ENCODE measurements at regions not wholly inside any gene's neighbourhood (a gene's known extent, or its start where the extent isn't known, plus 50 kb on each side); places are given as distances from the start of the nearest gene placed in this dataset.
"Not testable (repeated sequence)": the region's sequence is repeated elsewhere in the genome, so short reads cannot be mapped to it uniquely, and the experiment has no call there.

GRCh38 chr6:113701552-113702254 is 155.4 kb upstream of the MARCKS start:
- DNase-seq (ENCODE audit: low read depth in 1 of 2, low spot score in 1 of 2): no peak

GRCh38 chr6:113707194-113707593 is 150.0 kb upstream of the MARCKS start:
- no peak for DNase-seq (ENCODE audit: low read depth in 1 of 2, low spot score in 1 of 2)

GRCh38 chr6:113709936-113710509 is 147.1 kb upstream of the MARCKS start:
- DNase-seq (ENCODE audit: low read depth in 1 of 2, low spot score in 1 of 2): no peak

DNA sequence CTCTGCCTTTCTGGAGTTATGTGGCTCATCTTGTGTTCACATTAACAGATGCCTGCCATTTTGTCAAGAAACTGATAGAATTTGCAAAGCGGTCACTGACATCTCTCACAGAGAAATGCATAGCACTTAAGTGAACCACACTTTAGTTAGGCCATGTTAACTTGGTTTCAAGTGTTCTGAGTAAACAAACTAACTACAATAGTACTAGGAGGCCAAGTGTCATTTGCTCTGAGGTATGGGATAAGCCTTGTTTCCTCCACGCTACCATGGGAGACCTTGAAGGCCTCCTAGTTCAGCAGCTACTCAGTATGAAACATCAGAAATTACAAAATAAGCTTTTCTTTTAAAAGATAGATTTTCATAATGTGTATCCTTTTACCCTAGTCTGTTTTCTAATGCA is 143.5 kb upstream of the MARCKS start:
- DNase-seq (ENCODE audit: low read depth in 1 of 2, low spot score in 1 of 2): no peak

DNA sequence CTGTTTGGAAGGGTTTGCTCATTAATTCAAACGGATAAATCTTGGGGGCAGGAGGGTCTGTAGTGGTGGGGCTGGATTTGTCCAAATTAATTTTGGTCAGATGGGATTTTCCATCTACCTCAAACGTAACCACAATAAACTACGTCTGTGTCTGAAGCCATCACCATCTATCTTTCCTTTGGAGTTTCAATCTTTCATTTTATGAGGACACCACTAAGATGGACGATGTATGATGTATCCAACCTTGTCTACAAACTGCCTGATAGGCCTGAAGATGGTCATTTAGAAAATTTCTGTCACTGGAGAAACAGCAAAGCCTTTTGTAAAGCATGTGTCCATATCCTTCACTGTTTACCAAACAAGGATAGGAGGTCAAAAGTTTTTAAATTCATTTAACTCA is 138.6 kb upstream of the MARCKS start:
- no peak for DNase-seq (ENCODE audit: low read depth in 1 of 2, low spot score in 1 of 2)

GRCh38 chr6:113719064-113719463 is 138.1 kb upstream of the MARCKS start:
- DNase-seq (ENCODE audit: low read depth in 1 of 2, low spot score in 1 of 2): no peak

- DNase-seq (ENCODE audit: low read depth in 1 of 2, low spot score in 1 of 2): no peak
Measured at GRCh38 chr6:113719545-113719944, 137.6 kb upstream of the MARCKS start.

- DNase-seq (ENCODE audit: low read depth in 1 of 2, low spot score in 1 of 2): no peak
Measured at GRCh38 chr6:113723182-113723581, 134.0 kb upstream of the MARCKS start.

- not testable (repeated sequence) for DNase-seq (ENCODE audit: low read depth in 1 of 2, low spot score in 1 of 2)
Measured at GRCh38 chr6:113724927-113725326, 132.2 kb upstream of the MARCKS start.

DNA sequence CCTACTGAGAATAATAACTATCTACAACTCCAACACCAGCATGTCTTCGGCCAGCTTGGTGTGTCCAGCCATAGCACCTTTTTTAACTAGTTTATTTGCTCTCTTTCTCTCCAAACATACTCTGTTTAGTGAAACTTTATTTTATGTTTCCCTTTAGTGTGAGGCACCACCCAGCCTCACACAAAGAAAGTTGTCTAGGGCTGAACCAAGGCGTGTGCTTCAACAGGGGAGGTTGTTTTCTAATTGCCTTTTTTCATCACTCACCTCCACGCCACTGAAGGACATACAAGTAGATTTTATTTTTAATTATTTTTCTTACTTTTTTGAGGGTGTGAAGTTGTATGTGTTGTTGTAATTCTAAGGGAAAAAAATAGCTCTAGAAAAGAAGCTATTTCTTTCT is 125.6 kb upstream of the MARCKS start:
- no peak for DNase-seq (ENCODE audit: low read depth in 1 of 2, low spot score in 1 of 2)

DNA sequence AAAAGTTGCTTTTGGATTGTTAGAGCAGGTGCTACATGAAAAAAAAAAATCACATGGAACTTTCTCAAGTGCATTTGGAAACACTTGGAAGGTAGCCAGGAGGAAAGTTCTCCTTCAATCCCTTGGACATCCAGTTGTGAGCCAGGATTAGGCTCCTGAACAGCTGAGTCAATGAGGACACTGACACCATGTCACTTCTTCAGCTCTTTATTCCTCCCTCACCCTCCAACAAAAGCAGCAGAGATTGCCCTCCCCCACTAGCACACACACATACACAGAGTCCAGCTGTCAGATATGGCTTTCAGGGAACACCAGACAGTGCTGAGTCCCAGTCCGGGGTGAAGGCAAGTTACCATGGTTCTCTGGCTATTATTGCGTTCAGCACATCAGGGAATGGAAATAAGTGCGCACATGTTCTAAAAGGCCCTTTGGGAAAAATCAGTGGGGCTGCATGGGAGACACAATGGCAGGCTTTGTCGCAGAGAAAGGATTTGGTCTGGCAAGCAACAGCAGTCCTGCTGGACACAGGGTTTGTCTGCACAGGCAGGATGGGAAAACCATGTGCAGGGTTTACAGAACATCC is 124.7 kb upstream of the MARCKS start:
- no peak for DNase-seq (ENCODE audit: low read depth in 1 of 2, low spot score in 1 of 2)

GRCh38 chr6:113733381-113733780 is 123.8 kb upstream of the MARCKS start:
- no peak for DNase-seq (ENCODE audit: low read depth in 1 of 2, low spot score in 1 of 2)

GRCh38 chr6:113734982-113735381 is 122.2 kb upstream of the MARCKS start:
- no peak for DNase-seq (ENCODE audit: low read depth in 1 of 2, low spot score in 1 of 2)

DNA sequence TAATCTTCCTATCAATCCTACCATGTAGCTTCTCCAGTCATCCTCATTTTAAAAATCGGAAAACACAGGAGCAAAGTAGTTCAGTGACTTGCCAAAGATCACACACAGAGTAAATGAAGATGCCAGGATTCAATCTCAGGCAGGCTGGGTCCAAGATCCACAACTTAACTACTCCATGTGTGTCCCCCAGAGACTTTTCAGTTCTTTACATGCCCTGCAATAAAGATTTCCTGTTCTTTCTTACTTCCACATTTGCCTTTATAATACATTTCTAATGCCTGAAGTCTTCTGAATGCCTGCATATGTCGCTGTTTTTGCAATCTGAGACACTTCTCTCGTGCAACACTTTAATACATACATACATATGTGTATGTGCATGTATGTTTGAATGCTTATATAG is 121.7 kb upstream of the MARCKS start:
- DNase-seq (ENCODE audit: low read depth in 1 of 2, low spot score in 1 of 2): no peak

DNA sequence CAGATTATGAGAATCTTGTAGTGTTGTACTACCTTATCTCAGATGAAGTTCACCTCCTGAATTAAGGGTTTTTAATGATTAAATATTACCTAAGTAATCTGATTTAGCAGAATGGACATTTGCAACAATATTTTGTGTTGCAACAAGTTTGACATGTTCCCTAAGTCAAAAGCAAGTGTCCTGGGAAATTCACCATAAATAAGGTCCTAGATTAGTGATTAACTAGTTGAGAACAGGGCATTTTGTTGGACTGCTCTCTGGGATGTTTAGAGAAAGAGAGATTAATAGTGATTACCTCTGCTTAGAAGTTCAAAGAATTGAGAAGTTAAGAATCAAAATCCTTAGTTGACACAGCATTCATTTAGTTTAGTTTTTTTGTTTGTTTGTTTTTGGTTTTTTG is 120.2 kb upstream of the MARCKS start:
- no peak for DNase-seq (ENCODE audit: low read depth in 1 of 2, low spot score in 1 of 2)

DNA sequence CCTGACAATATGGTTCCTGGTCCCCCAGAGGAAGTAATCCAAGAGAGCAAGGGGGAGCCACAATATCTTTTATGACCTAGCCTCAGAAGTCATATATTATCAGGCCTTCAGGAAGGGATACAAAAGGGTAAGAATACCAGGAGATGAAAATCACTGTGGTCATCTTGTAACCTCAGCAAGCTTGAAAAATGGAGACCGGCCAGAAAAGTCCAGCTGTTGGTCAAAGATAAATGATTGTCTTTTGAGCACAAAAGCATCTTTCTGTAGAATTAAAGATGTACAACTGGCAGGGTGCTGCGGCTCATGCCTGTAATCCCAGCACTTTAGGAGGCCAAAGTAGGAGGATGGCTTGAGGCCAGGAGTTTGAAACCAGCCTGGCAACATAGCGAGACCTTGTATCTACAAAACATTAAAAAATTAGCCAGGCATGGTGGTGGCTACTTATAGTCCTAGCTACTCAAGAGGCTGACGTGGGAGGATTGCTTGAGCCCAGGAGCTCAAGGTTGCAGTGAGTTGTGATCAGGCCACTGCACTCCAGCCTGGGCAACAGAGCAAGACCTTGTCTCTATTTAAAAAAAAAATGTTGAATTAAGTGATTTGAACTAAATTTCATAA is 118.0 kb upstream of the MARCKS start:
- DNase-seq (ENCODE audit: low read depth in 1 of 2, low spot score in 1 of 2): no peak

DNA sequence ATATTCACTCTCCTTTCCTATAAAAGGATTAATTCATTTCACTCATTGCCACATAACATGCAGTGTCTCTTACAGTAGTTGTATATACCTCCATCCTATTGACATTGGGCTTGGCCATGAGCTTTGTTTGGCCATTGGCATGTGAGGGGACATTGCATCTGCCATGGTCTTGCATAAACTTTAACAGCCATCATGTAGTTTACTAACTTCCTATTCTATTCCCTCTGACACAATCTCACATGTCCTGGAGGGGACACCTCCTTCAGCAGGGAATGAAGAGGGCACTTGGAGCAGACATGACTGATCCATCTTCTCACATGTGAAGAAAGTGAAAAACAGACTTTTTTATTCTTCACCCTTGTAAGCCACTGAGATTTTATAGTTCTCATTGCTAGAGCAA is 115.5 kb upstream of the MARCKS start:
- DNase-seq (ENCODE audit: low read depth in 1 of 2, low spot score in 1 of 2): no peak

DNA sequence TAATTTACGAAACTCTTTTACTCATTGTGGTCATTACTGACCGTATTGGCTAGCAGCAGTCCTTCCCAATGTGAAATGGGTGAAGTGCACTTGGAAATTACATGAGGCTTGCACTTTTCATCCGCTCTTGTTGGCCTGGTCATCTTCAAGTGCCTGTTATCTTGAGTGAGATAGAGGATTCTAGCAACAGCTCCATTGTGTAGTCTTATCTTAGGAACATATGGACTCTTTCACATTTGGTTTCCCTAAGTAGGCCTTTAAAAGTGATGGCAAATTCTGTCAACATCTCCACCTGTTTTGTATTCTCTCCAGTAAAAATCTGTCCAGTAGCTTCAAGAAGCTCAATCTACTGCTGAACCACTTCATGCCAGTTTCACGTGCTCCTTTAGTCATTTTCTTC is 114.8 kb upstream of the MARCKS start:
- DNase-seq (ENCODE audit: low read depth in 1 of 2, low spot score in 1 of 2): no peak

- no peak for DNase-seq (ENCODE audit: low read depth in 1 of 2, low spot score in 1 of 2)
Measured at GRCh38 chr6:113744861-113745260, 112.3 kb upstream of the MARCKS start.

- DNase-seq (ENCODE audit: low read depth in 1 of 2, low spot score in 1 of 2): no peak
Measured at GRCh38 chr6:113750151-113750855, 106.8 kb upstream of the MARCKS start.

DNA sequence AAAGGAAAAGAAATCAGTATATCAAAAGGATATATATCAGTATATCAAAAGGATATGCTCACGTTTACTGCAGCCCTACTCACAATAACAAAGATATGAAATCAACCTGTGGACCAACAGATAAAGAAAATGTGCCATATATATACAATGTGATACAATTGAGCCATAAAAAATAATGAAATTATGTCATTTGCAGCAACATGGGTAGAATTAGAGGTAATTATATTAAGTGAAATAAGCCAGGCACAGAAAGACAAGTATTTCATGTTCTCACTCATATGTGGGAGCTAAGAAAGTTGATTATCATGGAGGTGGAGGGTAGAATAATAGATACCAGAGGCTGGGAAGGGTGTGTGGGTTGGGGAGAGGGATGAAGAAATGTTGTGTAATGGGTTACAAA is 102.9 kb upstream of the MARCKS start:
- DNase-seq (ENCODE audit: low read depth in 1 of 2, low spot score in 1 of 2): no peak
